ENCODE measurements at regions not wholly inside any gene's neighbourhood (a gene's known extent, or its start where the extent isn't known, plus 50 kb on each side); places are given as distances from the start of the nearest gene placed in this dataset.
"Not testable (repeated sequence)": the region's sequence is repeated elsewhere in the genome, so short reads cannot be mapped to it uniquely, and the experiment has no call there.

GRCh38 chr2:23012499-23012898, 372.5 kb upstream of the KLHL29 start:
- no peak for DNase-seq

- DNase-seq: no peak
Measured at GRCh38 chr2:23015651-23016200, 369.3 kb upstream of the KLHL29 start.

GRCh38 chr2:23019476-23019875, 365.5 kb upstream of the KLHL29 start:
- DNase-seq: no peak

GRCh38 chr2:23020659-23021058, 364.3 kb upstream of the KLHL29 start:
- DNase-seq: no peak

GRCh38 chr2:23021311-23022120, 363.5 kb upstream of the KLHL29 start:
- no peak for DNase-seq

- no peak for DNase-seq
Measured at GRCh38 chr2:23023722-23024121, 361.3 kb upstream of the KLHL29 start.

- DNase-seq: no peak
Measured at GRCh38 chr2:23026671-23027070, 358.3 kb upstream of the KLHL29 start.

- DNase-seq: no peak
Measured at GRCh38 chr2:23027396-23027795, 357.6 kb upstream of the KLHL29 start.

GRCh38 chr2:23028106-23028505, 356.9 kb upstream of the KLHL29 start:
- DNase-seq: no peak

- no peak for DNase-seq
Measured at GRCh38 chr2:23029111-23029510, 355.9 kb upstream of the KLHL29 start.

- DNase-seq: no peak
Measured at GRCh38 chr2:23029951-23030350, 355.0 kb upstream of the KLHL29 start.

GRCh38 chr2:23034996-23035395, 350.0 kb upstream of the KLHL29 start:
- DNase-seq: no peak

GRCh38 chr2:23036629-23037028, 348.4 kb upstream of the KLHL29 start:
- no peak for DNase-seq

- DNase-seq: no peak
Measured at GRCh38 chr2:23037596-23037995, 347.4 kb upstream of the KLHL29 start.

- no peak for DNase-seq
Measured at GRCh38 chr2:23041443-23041842, 343.5 kb upstream of the KLHL29 start.

GRCh38 chr2:23042216-23042906, 342.6 kb upstream of the KLHL29 start:
- no peak for DNase-seq

- DNase-seq: no peak
Measured at GRCh38 chr2:23050388-23050787, 334.6 kb upstream of the KLHL29 start.

GRCh38 chr2:23053601-23054000, 331.4 kb upstream of the KLHL29 start:
- DNase-seq: no peak

GRCh38 chr2:23055251-23055650, 329.7 kb upstream of the KLHL29 start:
- no peak for DNase-seq

GRCh38 chr2:23056846-23057245, 328.1 kb upstream of the KLHL29 start:
- DNase-seq: not testable (repeated sequence)

GRCh38 chr2:23058435-23058834, 326.5 kb upstream of the KLHL29 start:
- DNase-seq: no peak

- no peak for DNase-seq
Measured at GRCh38 chr2:23065210-23065609, 319.8 kb upstream of the KLHL29 start.

- no peak for DNase-seq
Measured at GRCh38 chr2:23065936-23066335, 319.0 kb upstream of the KLHL29 start.

- DNase-seq: no peak
Measured at GRCh38 chr2:23066686-23067085, 318.3 kb upstream of the KLHL29 start.
